ENCODE measurements at regions not wholly inside any gene's neighbourhood (a gene's known extent, or its start where the extent isn't known, plus 50 kb on each side); places are given as distances from the start of the nearest gene placed in this dataset.

- H3K27me3 ChIP-seq: no peaks in the 10 kb centered on the region
- TF ChIP-seq CTCF (IDR thresholded peaks at IDR 0.05) (no peak), POLR2A (IDR thresholded peaks at IDR 0.05) (no peak)
- no peak overlapping the region for H3K27ac ChIP-seq
- no peak overlapping the region for H3K4me3 ChIP-seq
- no peak for DNase-seq
- H3K36me3 ChIP-seq: no peaks in the 10 kb centered on the region
- no peaks in the 10 kb centered on the region for H3K4me1 ChIP-seq
- no peaks in the 10 kb centered on the region for H3K9me3 ChIP-seq
Observed at GRCh38 chr13:109957875-109958274, 171.5 kb upstream of the IRS2 start.

GRCh38 chr13:109955598-109955997 is 169.2 kb upstream of the IRS2 start:
- H3K36me3 ChIP-seq: no peaks in the 10 kb centered on the region
- H3K9me3 ChIP-seq: no peaks in the 10 kb centered on the region
- DNase-seq: no peak
- TF ChIP-seq CTCF (IDR thresholded peaks at IDR 0.05) (no peak), POLR2A (IDR thresholded peaks at IDR 0.05) (no peak)
- no peaks in the 10 kb centered on the region for H3K4me1 ChIP-seq
- H3K27ac ChIP-seq: no peak overlapping the region
- H3K27me3 ChIP-seq: no peaks in the 10 kb centered on the region
- H3K4me3 ChIP-seq: no peak overlapping the region

DNA sequence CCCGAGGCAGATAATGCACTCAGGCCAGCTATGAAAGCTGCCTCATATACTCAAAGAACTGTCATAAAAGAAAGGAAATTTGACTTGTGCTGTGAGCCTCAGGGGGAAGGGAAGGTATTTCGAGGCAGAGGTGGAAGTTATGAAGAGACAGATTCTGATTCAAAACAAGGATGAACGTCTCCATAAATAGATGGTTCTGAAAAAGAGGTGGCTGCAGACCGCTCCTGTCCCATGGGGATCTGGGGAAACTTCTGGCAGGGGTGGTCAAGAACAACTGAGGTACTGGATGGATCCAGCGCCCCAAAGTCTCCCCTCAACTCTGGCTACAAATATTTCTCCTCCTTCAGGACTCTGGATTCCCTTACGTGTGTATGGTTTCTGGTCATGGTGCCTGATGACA is 168.1 kb upstream of the IRS2 start:
- TF ChIP-seq CTCF (IDR thresholded peaks at IDR 0.05) (no peak), POLR2A (IDR thresholded peaks at IDR 0.05) (no peak)
- Histone ChIP-seq H3K27me3 (no peaks in the 10 kb centered on the region), H3K27ac (no peak overlapping the region), H3K4me1 (no peaks in the 10 kb centered on the region), H3K4me3 (no peak overlapping the region), H3K9me3 (no peaks in the 10 kb centered on the region), H3K36me3 (no peaks in the 10 kb centered on the region)
- DNase-seq: no peak

GRCh38 chr13:109951491-109951890 is 165.1 kb upstream of the IRS2 start:
- no peak overlapping the region for H3K27ac ChIP-seq

DNA sequence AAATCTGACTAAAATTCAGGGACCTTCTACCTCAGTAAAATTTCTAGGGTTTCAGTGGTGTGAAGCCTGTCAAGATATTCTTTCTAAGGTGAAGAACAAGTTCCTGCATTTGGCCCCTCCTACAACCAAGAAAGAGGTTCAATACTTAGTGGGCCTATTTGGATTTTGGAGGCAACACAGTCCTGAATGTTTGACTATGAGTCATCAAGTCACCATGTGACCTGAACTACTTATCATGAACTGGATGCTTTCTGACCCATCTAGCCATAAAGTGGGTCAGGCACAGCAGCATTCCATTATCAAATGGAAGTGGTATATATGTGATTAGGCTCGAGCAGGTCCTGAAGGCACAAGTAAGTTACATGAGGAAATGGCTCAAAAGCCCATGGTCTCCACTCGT is 163.0 kb upstream of the IRS2 start:
- Histone ChIP-seq H3K4me1 (no peaks in the 10 kb centered on the region), H3K9me3 (no peaks in the 10 kb centered on the region), H3K27ac (no peak overlapping the region), H3K36me3 (no peaks in the 10 kb centered on the region), H3K4me3 (no peak overlapping the region), H3K27me3 (no peaks in the 10 kb centered on the region)
- no peak for DNase-seq
- TF ChIP-seq POLR2A (IDR thresholded peaks at IDR 0.05) (no peak), CTCF (IDR thresholded peaks at IDR 0.05) (no peak)

More at GRCh38 chr13:109951491-109951890, 165.1 kb upstream of the IRS2 start:
- H3K4me3 ChIP-seq: no peak overlapping the region
- TF ChIP-seq CTCF (IDR thresholded peaks at IDR 0.05) (no peak), POLR2A (IDR thresholded peaks at IDR 0.05) (no peak)
- no peaks in the 10 kb centered on the region for H3K4me1 ChIP-seq
- H3K36me3 ChIP-seq: no peaks in the 10 kb centered on the region
- no peaks in the 10 kb centered on the region for H3K27me3 ChIP-seq
- H3K9me3 ChIP-seq: no peaks in the 10 kb centered on the region
- no peak for DNase-seq

DNA sequence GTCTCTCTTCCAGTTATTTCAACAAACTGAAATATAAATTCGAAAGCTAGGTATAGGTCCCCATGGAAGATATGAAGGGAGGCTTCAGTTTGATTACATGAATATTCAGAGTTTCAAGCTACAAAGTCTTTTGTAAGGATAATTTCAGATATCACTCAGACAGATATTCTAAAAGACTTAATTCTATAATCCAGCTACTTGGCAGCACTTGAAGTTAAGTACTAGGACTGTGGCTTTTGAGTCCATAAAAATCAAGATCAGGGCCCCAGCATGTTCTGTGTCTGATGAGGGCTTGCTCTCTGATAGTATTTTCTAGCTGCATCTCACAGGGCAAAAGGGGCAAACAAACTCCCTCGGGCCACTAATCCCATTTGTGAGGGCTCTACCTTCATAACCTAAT is 160.6 kb upstream of the IRS2 start:
- Histone ChIP-seq H3K36me3 (no peaks in the 10 kb centered on the region), H3K4me3 (no peak overlapping the region), H3K27me3 (no peaks in the 10 kb centered on the region), H3K9me3 (no peaks in the 10 kb centered on the region), H3K27ac (no peak overlapping the region), H3K4me1 (no peaks in the 10 kb centered on the region)
- DNase-seq: no peak
- TF ChIP-seq POLR2A (IDR thresholded peaks at IDR 0.05): no peak
- TF ChIP-seq CTCF (IDR thresholded peaks at IDR 0.05): no peak
